Keratinocyte (primary cell): ENCODE measurements at regions not wholly inside any gene's neighbourhood (a gene's known extent, or its start where the extent isn't known, plus 50 kb on each side); places are given as distances from the start of the nearest gene placed in this dataset.

Experiments
- DNase-seq: peaks from one replicate; pipeline ENCODE4 v3.0.0-alpha.2; 2011; ENCODE audit warnings: low read depth, missing footprints, low spot score
- FAIRE-seq: peaks from 2 replicates; lab custom pipeline; 2011; peaks lifted over from hg19 to GRCh38; lab: Jason Lieb, UNC
- H2AFZ ChIP-seq: 2 replicates; pipeline ENCODE4 v1.6.0; 2012; ENCODE audit warnings: low read length, control low read depth, inconsistent platforms; ENCODE audit not compliant: control insufficient read depth
- H3K27ac ChIP-seq: 2 replicates; pipeline ENCODE4 v1.5.1; 2011; ENCODE audit warnings: low read length; ENCODE audit not compliant: control insufficient read depth, insufficient read depth
- H3K27me3 ChIP-seq: 3 replicates; pipeline ENCODE4 v1.6.0; 2011; ENCODE audit warnings: low read length; ENCODE audit not compliant: control insufficient read depth, insufficient read depth; ENCODE audit errors: extremely low read depth
- H3K36me3 ChIP-seq, 2 experiments: 2 replicates in 1 of 2; 3 replicates in 1 of 2; pipeline ENCODE4 v1.5.1; 2011; ENCODE audit warnings: low read length in 2 of 2, mild to moderate bottlenecking in 1 of 2; ENCODE audit not compliant: control insufficient read depth in 2 of 2, insufficient read depth in 2 of 2; ENCODE audit errors: extremely low read depth in 1 of 2
- H3K4me1 ChIP-seq: 3 replicates; pipeline ENCODE4 v1.5.1; 2011; ENCODE audit warnings: low read length; ENCODE audit not compliant: control insufficient read depth, insufficient read depth; ENCODE audit errors: extremely low read depth
- H3K4me2 ChIP-seq: 3 replicates; pipeline ENCODE4 v1.6.0; 2011; ENCODE audit warnings: low read depth, low read length; ENCODE audit not compliant: control insufficient read depth, insufficient read depth; ENCODE audit errors: extremely low read depth
- H3K4me3 ChIP-seq, 3 experiments: fragments of 200-600 bp in 1 of 3; sonication (generic) in 1 of 3; 2 replicates in 2 of 3; 3 replicates in 1 of 3; pipeline ENCODE4 v1.5.1; 2011 to 2016; ENCODE audit warnings: low read length in 3 of 3, mild to moderate bottlenecking in 3 of 3, control low read depth in 2 of 3, inconsistent platforms in 1 of 3, low read depth in 1 of 3, mixed read lengths in 1 of 3, mixed run types in 1 of 3, moderate library complexity in 1 of 3; ENCODE audit not compliant: control insufficient read depth in 2 of 3, insufficient read depth in 2 of 3; ENCODE audit errors: extremely low read depth in 1 of 3
- H3K79me2 ChIP-seq: 2 replicates; pipeline ENCODE4 v1.6.0; 2012; ENCODE audit warnings: low read length; ENCODE audit not compliant: control insufficient read depth, insufficient read depth
- H3K9ac ChIP-seq: 3 replicates; pipeline ENCODE4 v1.6.0; 2011; ENCODE audit warnings: low read length; ENCODE audit not compliant: control insufficient read depth, insufficient read depth; ENCODE audit errors: extremely low read depth
- H3K9me1 ChIP-seq: 3 replicates; pipeline ENCODE4 v1.6.0; 2011; ENCODE audit warnings: low read length; ENCODE audit not compliant: control insufficient read depth, insufficient read depth; ENCODE audit errors: extremely low read depth
- H3K9me3 ChIP-seq: 2 replicates; pipeline ENCODE4 v1.5.1; 2012; ENCODE audit warnings: low read depth, low read length; ENCODE audit not compliant: control insufficient read depth
- H4K20me1 ChIP-seq: 3 replicates; pipeline ENCODE4 v1.6.0; 2011; ENCODE audit warnings: low read length; ENCODE audit not compliant: control insufficient read depth, insufficient read depth; ENCODE audit errors: extremely low read depth
- CTCF ChIP-seq, 3 experiments: IDR thresholded peaks in 1 of 3; conservative IDR thresholded peaks in 1 of 3; optimal IDR thresholded peaks in 1 of 3; 2 replicates in 2 of 3; 3 replicates in 1 of 3; pipeline versions ENCODE3 to v1.5.1; 2011; ENCODE audit warnings: low read length in 3 of 3, mild to moderate bottlenecking in 3 of 3, moderate library complexity in 2 of 3, control low read depth in 1 of 3, inconsistent platforms in 1 of 3; ENCODE audit not compliant: insufficient read depth in 2 of 3; ENCODE audit errors: extremely low read depth in 1 of 3
- EZH2 ChIP-seq: IDR thresholded peaks from one replicate; pipeline ENCODE4 v1.6.1; 2012; ENCODE audit warnings: inconsistent platforms, mild to moderate bottlenecking, low read length, moderate library complexity
- dilution Hi-C: fragments of 300-500 bp; cut with MboI; formaldehyde crosslinking; loops from one replicate; pipeline ENCODE4 v1.7.0; 2020; ENCODE audit warnings: low sequenced_read_pairs; ENCODE audit not compliant: extremely low pct_ligation_motif_present

- Histone ChIP-seq H3K79me2 (no peaks in the 10 kb centered on the region), H3K27me3 (no peaks in the 10 kb centered on the region), H3K9ac (no peak overlapping the region), H3K27ac (no peak overlapping the region), H3K4me3 (no peak overlapping the region), H3K9me1 (no peaks in the 10 kb centered on the region), H2AFZ (no peak overlapping the region), H3K9me3 (no peaks in the 10 kb centered on the region), H4K20me1 (no peaks in the 10 kb centered on the region), H3K36me3 (no peaks in the 10 kb centered on the region), H3K4me2 (no peak overlapping the region), H3K4me1 (peaks cover 3% of the 10 kb centered on the region)
- TF ChIP-seq CTCF (optimal IDR thresholded peaks at IDR 0.05 in 1 of 3, IDR thresholded peaks at IDR 0.05 in 1 of 3, conservative IDR thresholded peaks at IDR 0.05 in 1 of 3; ENCODE audit: extremely low read depth in 1 of 3, insufficient read depth in 2 of 3, low read length in 3 of 3) (no peak), EZH2 (no peak)
- FAIRE-seq (peak; percentile 43), DNase-seq (no peak)
- dilution Hi-C loops, result no loop called here
Measured at GRCh38 chr13:44249431-44249836, 124.2 kb upstream of the SERP2 start.

GRCh38 chr13:44252938-44253337 is 120.7 kb upstream of the SERP2 start:
- Histone ChIP-seq H3K9ac (no peak overlapping the region), H3K79me2 (no peaks in the 10 kb centered on the region), H3K4me2 (no peak overlapping the region), H3K27ac (no peak overlapping the region), H3K27me3 (no peaks in the 10 kb centered on the region), H3K9me1 (no peaks in the 10 kb centered on the region), H4K20me1 (no peaks in the 10 kb centered on the region), H3K36me3 (no peaks in the 10 kb centered on the region), H3K4me1 (no peaks in the 10 kb centered on the region), H3K4me3 (no peak overlapping the region), H3K9me3 (no peaks in the 10 kb centered on the region), H2AFZ (no peak overlapping the region)
- TF ChIP-seq CTCF (optimal IDR thresholded peaks at IDR 0.05 in 1 of 3, IDR thresholded peaks at IDR 0.05 in 1 of 3, conservative IDR thresholded peaks at IDR 0.05 in 1 of 3; ENCODE audit: extremely low read depth in 1 of 3, insufficient read depth in 2 of 3, low read length in 3 of 3), result no peak
- no peak for TF ChIP-seq EZH2
- DNase-seq (no peak), FAIRE-seq (no peak)
- dilution Hi-C loops, result no loop called here
